ENCODE measurements at regions not wholly inside any gene's neighbourhood (a gene's known extent, or its start where the extent isn't known, plus 50 kb on each side); places are given as distances from the start of the nearest gene placed in this dataset.
"Not testable (repeated sequence)": the region's sequence is repeated elsewhere in the genome, so short reads cannot be mapped to it uniquely, and the experiment has no call there.

DNA sequence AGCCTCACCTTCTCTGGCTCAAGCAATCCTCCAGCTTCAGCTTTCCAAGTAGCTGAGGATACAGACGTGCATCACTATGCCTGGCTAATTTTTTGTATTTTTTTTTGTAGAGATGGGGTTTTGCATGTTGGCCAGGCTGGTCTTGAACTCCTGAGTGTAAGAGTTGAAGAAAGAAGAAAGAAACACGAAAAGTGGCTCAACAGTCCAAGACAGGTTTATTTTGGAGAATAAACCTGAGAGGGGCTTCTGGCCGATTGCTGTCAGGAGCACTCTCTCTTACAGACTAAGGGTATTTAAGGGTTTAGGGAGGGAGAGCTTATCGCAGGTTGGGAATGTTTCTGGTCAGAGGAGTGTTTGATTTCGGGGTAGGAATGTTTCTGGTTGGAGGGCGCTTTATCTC, 75.9 kb downstream of the RRM2 start:
- TF ChIP-seq, protein P1, sequence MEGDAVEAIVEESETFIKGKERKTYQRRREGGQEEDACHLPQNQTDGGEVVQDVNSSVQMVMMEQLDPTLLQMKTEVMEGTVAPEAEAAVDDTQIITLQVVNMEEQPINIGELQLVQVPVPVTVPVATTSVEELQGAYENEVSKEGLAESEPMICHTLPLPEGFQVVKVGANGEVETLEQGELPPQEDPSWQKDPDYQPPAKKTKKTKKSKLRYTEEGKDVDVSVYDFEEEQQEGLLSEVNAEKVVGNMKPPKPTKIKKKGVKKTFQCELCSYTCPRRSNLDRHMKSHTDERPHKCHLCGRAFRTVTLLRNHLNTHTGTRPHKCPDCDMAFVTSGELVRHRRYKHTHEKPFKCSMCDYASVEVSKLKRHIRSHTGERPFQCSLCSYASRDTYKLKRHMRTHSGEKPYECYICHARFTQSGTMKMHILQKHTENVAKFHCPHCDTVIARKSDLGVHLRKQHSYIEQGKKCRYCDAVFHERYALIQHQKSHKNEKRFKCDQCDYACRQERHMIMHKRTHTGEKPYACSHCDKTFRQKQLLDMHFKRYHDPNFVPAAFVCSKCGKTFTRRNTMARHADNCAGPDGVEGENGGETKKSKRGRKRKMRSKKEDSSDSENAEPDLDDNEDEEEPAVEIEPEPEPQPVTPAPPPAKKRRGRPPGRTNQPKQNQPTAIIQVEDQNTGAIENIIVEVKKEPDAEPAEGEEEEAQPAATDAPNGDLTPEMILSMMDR (IDR thresholded peaks at IDR 0.05), result not testable (repeated sequence)
- not testable (repeated sequence) for TF ChIP-seq POLR2A (IDR thresholded peaks at IDR 0.05)

Measured in ovary (tissue), 3 donors.